Subcutaneous abdominal adipose tissue (tissue), 5 donors: ENCODE measurements at regions not wholly inside any gene's neighbourhood (a gene's known extent, or its start where the extent isn't known, plus 50 kb on each side); places are given as distances from the start of the nearest gene placed in this dataset.
"Not testable (repeated sequence)": the region's sequence is repeated elsewhere in the genome, so short reads cannot be mapped to it uniquely, and the experiment has no call there.

ENCODE experiments used
- H3K27ac ChIP-seq: one replicate; pipeline ENCODE4 v1.7.0; 2013; ENCODE audit warnings: low read depth, mild to moderate bottlenecking, inconsistent platforms, low read length, moderate library complexity
- H3K27me3 ChIP-seq, 5 donors: one replicate each; pipeline ENCODE4 v1.7.0; 2013; ENCODE audit warnings: low read length in 5 of 5, inconsistent platforms in 1 of 5; ENCODE audit not compliant: control insufficient read depth in 5 of 5, insufficient read depth in 4 of 5
- H3K36me3 ChIP-seq, 5 donors: one replicate each; pipeline ENCODE4 v1.7.0; 2013; ENCODE audit warnings: low read length in 5 of 5; ENCODE audit not compliant: control insufficient read depth in 5 of 5, insufficient read depth in 5 of 5
- H3K4me1 ChIP-seq, 5 donors: one replicate each; pipeline ENCODE4 v1.7.0; 2013; ENCODE audit warnings: low read length in 5 of 5, mild to moderate bottlenecking in 3 of 5, moderate library complexity in 1 of 5; ENCODE audit not compliant: control insufficient read depth in 5 of 5, insufficient read depth in 5 of 5
- H3K4me3 ChIP-seq, 5 donors: one replicate each; pipeline ENCODE4 v1.7.0; 2013; ENCODE audit warnings: low read length in 5 of 5, low read depth in 1 of 5
- H3K9ac ChIP-seq, 5 donors: one replicate each; pipeline ENCODE4 v1.7.0; 2013; ENCODE audit warnings: low read length in 5 of 5, mild to moderate bottlenecking in 4 of 5, moderate library complexity in 3 of 5
- H3K9me3 ChIP-seq, 5 donors: one replicate each; pipeline ENCODE4 v1.7.0; 2013; ENCODE audit warnings: low read length in 5 of 5; ENCODE audit not compliant: control insufficient read depth in 5 of 5
- donor health status: healthy.
- donor health status: healthy.
- donor health status: healthy.
- donor health status: healthy.
- donor health status: healthy.

- H3K27me3 ChIP-seq, H3K27ac ChIP-seq, H3K9ac ChIP-seq, H3K36me3 ChIP-seq, H3K4me3 ChIP-seq, H3K9me3 ChIP-seq, H3K4me1 ChIP-seq: not testable (repeated sequence)
These were observed 132.2 kb downstream of the GXYLT1 start for GRCh38 chr12:42012501-42012900.

DNA sequence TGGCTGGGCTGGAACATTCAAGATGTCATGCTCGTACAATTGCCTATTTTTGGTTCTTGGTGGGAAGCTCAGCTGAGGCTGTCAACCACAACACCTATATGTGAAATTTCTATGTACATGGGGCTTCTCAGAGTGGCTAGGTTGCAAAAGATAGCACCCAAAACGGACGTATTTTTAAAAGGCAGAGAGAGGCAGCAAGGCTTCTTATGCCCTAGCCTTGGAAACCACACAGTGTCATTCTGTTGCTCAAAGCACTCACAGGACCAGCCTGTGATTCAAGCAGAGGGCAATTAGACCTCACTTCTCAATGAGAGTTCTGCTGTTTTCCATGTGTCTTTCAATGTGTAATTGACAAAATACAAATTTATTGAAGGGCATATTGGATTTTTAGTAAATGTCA lies 134.0 kb downstream of the GXYLT1 start:
- no peak overlapping the region for H3K27ac ChIP-seq
- no peak overlapping the region for H3K9ac ChIP-seq
- H3K4me1 ChIP-seq, result peaks cover 0 to 2% (median 0%) of the 10 kb centered on the region in 5 donors
- no peaks in the 10 kb centered on the region for H3K36me3 ChIP-seq
- H3K27me3 ChIP-seq, result no peaks in the 10 kb centered on the region
- no peak overlapping the region for H3K4me3 ChIP-seq
- H3K9me3 ChIP-seq, result no peaks in the 10 kb centered on the region

DNA sequence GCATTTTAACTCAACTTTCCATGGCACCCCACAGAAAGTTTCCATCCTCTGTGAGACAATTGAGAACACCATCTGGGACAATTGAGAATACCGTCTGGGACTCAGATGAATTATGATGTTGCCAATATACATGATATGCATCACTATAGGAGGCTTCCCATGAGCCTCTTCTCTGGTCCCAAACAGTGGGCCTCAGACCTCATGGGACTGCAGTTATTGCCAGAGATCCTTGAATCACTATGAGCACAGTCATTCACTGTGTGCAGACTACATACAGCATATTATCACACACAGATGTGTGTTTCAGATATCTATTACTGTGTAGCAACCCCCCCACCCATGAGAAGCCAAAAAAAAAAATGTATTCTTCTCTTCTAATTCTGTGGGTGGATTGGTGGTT lies 134.4 kb downstream of the GXYLT1 start:
- H3K27ac ChIP-seq, result no peak overlapping the region
- no peak overlapping the region for H3K4me3 ChIP-seq
- no peak overlapping the region for H3K9ac ChIP-seq

DNA sequence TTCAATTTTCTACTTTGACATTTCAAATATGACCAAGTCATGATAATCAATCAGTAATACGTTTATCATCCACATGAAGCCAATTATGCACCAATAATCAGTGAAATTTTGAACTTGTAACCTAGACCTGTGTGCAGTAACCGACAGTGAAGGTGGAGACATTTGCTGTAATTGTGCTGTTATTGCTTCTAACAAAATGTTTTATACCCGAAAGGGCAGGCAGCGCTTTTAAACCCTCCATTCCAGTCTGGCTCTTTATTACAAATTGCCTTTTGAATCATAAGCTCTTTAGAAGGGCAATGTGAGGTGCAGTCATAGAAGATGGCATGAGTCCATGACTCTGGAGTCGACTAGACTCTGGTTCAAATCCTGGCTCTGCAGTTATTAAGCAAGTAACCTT lies 135.7 kb downstream of the GXYLT1 start:
- Histone ChIP-seq H3K9ac (no peak overlapping the region), H3K9me3 (no peaks in the 10 kb centered on the region), H3K27me3 (no peaks in the 10 kb centered on the region), H3K4me3 (no peak overlapping the region), H3K27ac (no peak overlapping the region), H3K36me3 (no peaks in the 10 kb centered on the region), H3K4me1 (no peaks in the 10 kb centered on the region)

More for the DNA sequence above, 134.4 kb downstream of the GXYLT1 start:
- H3K4me1 ChIP-seq, result peaks cover 0 to 2% (median 0%) of the 10 kb centered on the region in 5 donors
- H3K9me3 ChIP-seq, result no peaks in the 10 kb centered on the region
- H3K27me3 ChIP-seq, result no peaks in the 10 kb centered on the region
- no peaks in the 10 kb centered on the region for H3K36me3 ChIP-seq

DNA sequence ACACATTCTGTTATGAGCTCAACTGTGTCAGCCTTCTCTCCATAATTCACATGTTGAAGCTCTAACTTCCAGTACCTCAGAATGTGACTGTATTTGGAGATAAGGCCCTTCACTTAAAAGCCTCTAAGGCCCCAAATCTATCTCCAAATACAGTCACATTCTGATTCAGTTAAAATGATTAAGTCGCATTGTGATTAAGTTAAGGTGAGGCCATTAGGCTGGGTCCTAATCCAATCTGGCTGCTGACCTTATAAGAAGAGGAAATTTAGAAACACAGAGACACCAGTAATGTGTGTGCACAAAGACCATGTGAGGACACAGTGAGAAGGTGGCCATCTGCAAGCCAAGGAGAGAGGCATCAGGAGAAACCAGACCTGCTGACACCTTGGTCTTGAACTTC lies 141.6 kb downstream of the GXYLT1 start:
- Histone ChIP-seq H3K9me3 (no peaks in the 10 kb centered on the region), H3K27me3 (no peaks in the 10 kb centered on the region), H3K9ac (no peak overlapping the region), H3K36me3 (no peaks in the 10 kb centered on the region), H3K4me3 (no peak overlapping the region), H3K4me1 (no peaks in the 10 kb centered on the region), H3K27ac (no peak overlapping the region)

DNA sequence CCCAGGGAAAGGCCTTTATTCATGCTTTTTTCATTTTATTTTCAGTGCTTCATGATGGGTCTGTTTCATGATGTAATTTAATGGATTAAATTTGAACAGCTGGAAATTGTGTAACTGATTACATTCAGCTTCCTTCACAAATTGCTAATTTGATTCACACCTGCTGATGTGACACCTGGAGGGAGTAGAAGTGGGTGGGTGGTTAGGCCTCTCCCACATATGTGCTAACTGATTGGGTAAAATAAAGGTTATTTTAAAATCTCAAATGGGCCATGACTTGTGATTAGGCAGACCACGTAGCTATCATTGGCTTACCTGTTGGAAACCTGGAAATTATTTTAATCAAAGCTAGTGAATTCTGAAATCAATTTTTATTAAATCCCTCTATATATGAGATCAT lies 142.1 kb downstream of the GXYLT1 start:
- no peak overlapping the region for H3K27ac ChIP-seq
- no peak overlapping the region for H3K9ac ChIP-seq
- H3K4me1 ChIP-seq, result no peaks in the 10 kb centered on the region
- H3K4me3 ChIP-seq, result no peak overlapping the region
- H3K27me3 ChIP-seq, result no peaks in the 10 kb centered on the region
- no peaks in the 10 kb centered on the region for H3K9me3 ChIP-seq
- no peaks in the 10 kb centered on the region for H3K36me3 ChIP-seq

GRCh38 chr12:41998436-41998835 lies 146.2 kb downstream of the GXYLT1 start:
- no peaks in the 10 kb centered on the region for H3K27me3 ChIP-seq
- no peak overlapping the region for H3K9ac ChIP-seq
- H3K4me3 ChIP-seq, result no peak overlapping the region
- H3K4me1 ChIP-seq, result no peaks in the 10 kb centered on the region
- no peak overlapping the region for H3K27ac ChIP-seq
- no peaks in the 10 kb centered on the region for H3K9me3 ChIP-seq
- H3K36me3 ChIP-seq, result no peaks in the 10 kb centered on the region

GRCh38 chr12:41993283-41993682 lies 151.4 kb downstream of the GXYLT1 start:
- H3K4me3 ChIP-seq, result no peak overlapping the region
- no peaks in the 10 kb centered on the region for H3K4me1 ChIP-seq
- H3K27ac ChIP-seq, result no peak overlapping the region
- no peak overlapping the region for H3K9ac ChIP-seq
- no peaks in the 10 kb centered on the region for H3K36me3 ChIP-seq
- peaks cover 0 to 7% (median 5%) of the 10 kb centered on the region in 5 donors for H3K9me3 ChIP-seq
- no peaks in the 10 kb centered on the region for H3K27me3 ChIP-seq

DNA sequence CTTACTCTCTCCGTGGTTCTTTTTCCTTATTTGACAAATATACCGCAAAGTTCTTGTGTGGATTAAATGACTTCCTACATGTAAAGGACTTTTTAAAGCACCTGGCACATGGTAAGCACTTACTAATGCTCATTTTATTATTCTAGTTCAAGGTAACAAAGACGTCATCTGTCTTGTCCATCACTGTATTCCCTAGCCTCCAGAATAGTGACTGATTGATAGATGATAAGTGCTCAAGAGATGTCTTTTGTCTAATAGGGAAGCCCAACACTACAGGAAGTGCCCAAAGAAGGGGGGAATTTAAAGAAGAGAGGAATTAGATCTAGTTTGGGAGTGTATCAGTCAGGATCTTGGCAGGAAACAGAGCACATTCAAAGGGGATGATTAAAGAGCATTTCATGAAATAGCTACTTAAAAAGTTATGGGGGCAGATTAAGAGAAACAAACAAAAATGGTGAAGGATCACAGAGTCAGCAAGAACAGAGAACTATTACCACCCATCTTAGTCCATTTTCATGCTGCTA lies 151.9 kb downstream of the GXYLT1 start:
- Histone ChIP-seq H3K9ac (no peak overlapping the region), H3K27ac (no peak overlapping the region), H3K36me3 (no peaks in the 10 kb centered on the region), H3K4me1 (no peaks in the 10 kb centered on the region), H3K27me3 (no peaks in the 10 kb centered on the region), H3K9me3 (peaks cover 0 to 7% (median 5%) of the 10 kb centered on the region in 5 donors), H3K4me3 (no peak overlapping the region)

DNA sequence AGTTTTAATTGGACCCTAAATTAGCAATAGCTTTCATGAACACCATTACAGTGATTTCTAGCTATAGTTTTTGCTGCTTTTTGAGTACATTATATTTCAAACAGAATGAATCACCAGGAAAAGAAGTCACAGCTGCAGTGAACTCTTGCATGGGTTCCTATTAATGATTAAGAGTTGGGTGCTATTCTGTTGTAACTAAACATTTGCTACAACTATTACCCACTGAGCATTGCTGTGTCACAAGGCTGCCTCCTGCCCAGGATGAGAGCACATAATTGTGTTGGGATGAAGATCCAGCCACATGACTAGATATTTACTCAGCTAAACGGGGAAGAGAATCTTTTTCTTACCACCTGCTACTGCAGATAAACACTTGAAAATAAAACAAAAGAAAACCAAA lies 152.7 kb downstream of the GXYLT1 start:
- H3K4me3 ChIP-seq, result no peak overlapping the region
- H3K36me3 ChIP-seq, result no peaks in the 10 kb centered on the region
- no peaks in the 10 kb centered on the region for H3K27me3 ChIP-seq
- no peaks in the 10 kb centered on the region for H3K4me1 ChIP-seq
- H3K27ac ChIP-seq, result no peak overlapping the region
- H3K9ac ChIP-seq, result no peak overlapping the region
- peaks cover 0 to 7% (median 5%) of the 10 kb centered on the region in 5 donors for H3K9me3 ChIP-seq

GRCh38 chr12:41988715-41989114 lies 156.0 kb downstream of the GXYLT1 start:
- H3K4me1 ChIP-seq, result no peaks in the 10 kb centered on the region
- H3K9me3 ChIP-seq, result peaks cover 0 to 7% (median 5%) of the 10 kb centered on the region in 5 donors
- no peaks in the 10 kb centered on the region for H3K27me3 ChIP-seq
- H3K9ac ChIP-seq, result no peak overlapping the region
- no peak overlapping the region for H3K4me3 ChIP-seq
- H3K27ac ChIP-seq, result no peak overlapping the region
- no peaks in the 10 kb centered on the region for H3K36me3 ChIP-seq
